ENCODE measurements at regions not wholly inside any gene's neighbourhood (a gene's known extent, or its start where the extent isn't known, plus 50 kb on each side); places are given as distances from the start of the nearest gene placed in this dataset.

- no peak for TF ChIP-seq CTCF (IDR thresholded peaks at IDR 0.05)
- TF ChIP-seq ZBTB43 (CRISPR knock-in tag; IDR thresholded peaks at IDR 0.05) = no peak
- TF ChIP-seq CREB1 (CRISPR knock-in tag; IDR thresholded peaks at IDR 0.05) = no peak
- no peak for TF ChIP-seq MAX (CRISPR knock-in tag; IDR thresholded peaks at IDR 0.05)
- TF ChIP-seq HMGXB4 (CRISPR knock-in tag; IDR thresholded peaks at IDR 0.05) = no peak
- no peak for TF ChIP-seq FOXJ3 (CRISPR knock-in tag; IDR thresholded peaks at IDR 0.05; ENCODE audit: borderline replicate concordance)
- no peak for TF ChIP-seq MLX (CRISPR knock-in tag; IDR thresholded peaks at IDR 0.05)
- no peak for TF ChIP-seq ATF3 (CRISPR knock-in tag; conservative IDR thresholded peaks at IDR 0.05)
Observed at GRCh38 chr5:168031614-168032013, 259.8 kb upstream of the WWC1 start.
